ENCODE measurements at regions not wholly inside any gene's neighbourhood (a gene's known extent, or its start where the extent isn't known, plus 50 kb on each side); places are given as distances from the start of the nearest gene placed in this dataset.

- no peak for TF ChIP-seq CTCF (IDR thresholded peaks at IDR 0.05; ENCODE audit: control extremely low read depth in 1 of 3, insufficient read depth in 1 of 3, low read depth in 1 of 3, low read length in 3 of 3)
- TF ChIP-seq NRF1 (IDR thresholded peaks at IDR 0.05; ENCODE audit: low read depth, low read length): no peak
- no peak for TF ChIP-seq CBX8 (IDR thresholded peaks at IDR 0.05; ENCODE audit: borderline replicate concordance, low read depth, low read length)
- no peak for TF ChIP-seq HDAC6 (IDR thresholded peaks at IDR 0.05; ENCODE audit: low read depth, low read length)
- TF ChIP-seq TEAD4 (IDR thresholded peaks at IDR 0.05; ENCODE audit: low read depth, low read length): no peak
- no peak for TF ChIP-seq POLR2AphosphoS5 (IDR thresholded peaks at IDR 0.05; ENCODE audit: low read depth, low read length)
Measured at GRCh38 chr9:87277346-87277745, 220.3 kb upstream of the DAPK1 start (continued).
